NB4 (cell line): ENCODE measurements at regions not wholly inside any gene's neighbourhood (a gene's known extent, or its start where the extent isn't known, plus 50 kb on each side); places are given as distances from the start of the nearest gene placed in this dataset.

Experiments used
- DNase-seq: peaks from one replicate; pipeline ENCODE4 v3.0.0; 2010; ENCODE audit warnings: low read depth
- H3K4me3 ChIP-seq: one replicate; pipeline ENCODE4 v1.5.1; 2011; ENCODE audit warnings: mild to moderate bottlenecking, low read depth, low read length, moderate library complexity
- CTCF ChIP-seq: IDR thresholded peaks from one replicate; pipeline ENCODE4 v1.5.1; 2012; ENCODE audit warnings: low read depth, low read length
- MAX ChIP-seq: IDR thresholded peaks from 2 replicates; pipeline ENCODE4 v1.6.1; 2011; ENCODE audit warnings: low read depth, low read length
- MYC ChIP-seq: IDR thresholded peaks from 2 replicates; pipeline ENCODE4 v1.6.1; 2011; ENCODE audit warnings: low read depth, low read length
- POLR2A ChIP-seq: IDR thresholded peaks from 2 replicates; pipeline ENCODE4 v1.6.1; 2011; ENCODE audit warnings: mild to moderate bottlenecking; ENCODE audit not compliant: insufficient read length; ENCODE audit errors: extremely low read depth

GRCh38 chrX:125709532-125709931 is 389.9 kb downstream of the TEX13C start:
- no peak for DNase-seq
- TF ChIP-seq POLR2A (no peak), MYC (no peak), MAX (no peak), CTCF (no peak)
- no peak overlapping the region for H3K4me3 ChIP-seq

- DNase-seq, result no peak
- TF ChIP-seq POLR2A, result no peak
- H3K4me3 ChIP-seq, result no peak overlapping the region
These were observed 390.9 kb downstream of the TEX13C start for GRCh38 chrX:125710403-125711062.

GRCh38 chrX:125711103-125711502 is 391.4 kb downstream of the TEX13C start:
- no peak for DNase-seq
- no peak overlapping the region for H3K4me3 ChIP-seq
- no peak for TF ChIP-seq POLR2A
- no peak for TF ChIP-seq MYC
- no peak for TF ChIP-seq MAX
- no peak for TF ChIP-seq CTCF

GRCh38 chrX:125713633-125714032 is 394.0 kb downstream of the TEX13C start:
- no peak overlapping the region for H3K4me3 ChIP-seq
- TF ChIP-seq CTCF (no peak), POLR2A (no peak), MAX (no peak), MYC (no peak)
- DNase-seq, result no peak

GRCh38 chrX:125727117-125727516 is 407.4 kb downstream of the TEX13C start:
- no peak overlapping the region for H3K4me3 ChIP-seq
- no peak for DNase-seq
- TF ChIP-seq MAX (no peak), MYC (no peak), POLR2A (no peak), CTCF (no peak)

- no peak for TF ChIP-seq CTCF
- TF ChIP-seq MAX, result no peak
- no peak for TF ChIP-seq POLR2A
- no peak for TF ChIP-seq MYC
- no peak for DNase-seq
- no peak overlapping the region for H3K4me3 ChIP-seq
These were observed 416.5 kb downstream of the TEX13C start for GRCh38 chrX:125736008-125736729.
